Effector memory CD4-positive, alpha-beta T cell (primary cell): ENCODE measurements at regions not wholly inside any gene's neighbourhood (a gene's known extent, or its start where the extent isn't known, plus 50 kb on each side); places are given as distances from the start of the nearest gene placed in this dataset.
"Not testable (repeated sequence)": the region's sequence is repeated elsewhere in the genome, so short reads cannot be mapped to it uniquely, and the experiment has no call there.

Source experiments
- DNase-seq, 3 donors: peaks; one replicate each; pipeline ENCODE4 v3.0.0-alpha.2; 2020
- H3K27ac ChIP-seq: 2 replicates; pipeline ENCODE4 v1.7.0; 2013; ENCODE audit warnings: mild to moderate bottlenecking, low read length, moderate library complexity; ENCODE audit not compliant: insufficient read depth, poor library complexity, severe bottlenecking
- H3K27me3 ChIP-seq: replicated peaks from 2 replicates; pipeline ENCODE4 v1.7.0; 2013; ENCODE audit warnings: mild to moderate bottlenecking, low read length; ENCODE audit not compliant: insufficient read depth, control insufficient read depth, poor library complexity, severe bottlenecking
- H3K36me3 ChIP-seq: 2 replicates; pipeline ENCODE4 v1.7.0; 2013; ENCODE audit warnings: mild to moderate bottlenecking, low read length, moderate library complexity; ENCODE audit not compliant: control insufficient read depth, insufficient read depth
- H3K4me1 ChIP-seq: 2 replicates; pipeline ENCODE4 v1.7.0; 2013; ENCODE audit warnings: low read length, mild to moderate bottlenecking; ENCODE audit not compliant: control insufficient read depth, insufficient read depth, poor library complexity, severe bottlenecking
- H3K4me3 ChIP-seq: 2 replicates; pipeline ENCODE4 v1.7.0; 2013; ENCODE audit warnings: low read length, low read depth, mild to moderate bottlenecking; ENCODE audit not compliant: insufficient read depth, poor library complexity, severe bottlenecking
- H3K9me3 ChIP-seq: 2 replicates; pipeline ENCODE4 v1.7.0; 2013; ENCODE audit warnings: mild to moderate bottlenecking, low read length, moderate library complexity; ENCODE audit not compliant: control insufficient read depth

GRCh38 chr10:27326748-27327147 lies 86.2 kb upstream of the ACBD5 start:
- H3K4me3 ChIP-seq, H3K36me3 ChIP-seq, H3K27ac ChIP-seq, DNase-seq, H3K4me1 ChIP-seq, H3K27me3 ChIP-seq, H3K9me3 ChIP-seq: not testable (repeated sequence)

DNA sequence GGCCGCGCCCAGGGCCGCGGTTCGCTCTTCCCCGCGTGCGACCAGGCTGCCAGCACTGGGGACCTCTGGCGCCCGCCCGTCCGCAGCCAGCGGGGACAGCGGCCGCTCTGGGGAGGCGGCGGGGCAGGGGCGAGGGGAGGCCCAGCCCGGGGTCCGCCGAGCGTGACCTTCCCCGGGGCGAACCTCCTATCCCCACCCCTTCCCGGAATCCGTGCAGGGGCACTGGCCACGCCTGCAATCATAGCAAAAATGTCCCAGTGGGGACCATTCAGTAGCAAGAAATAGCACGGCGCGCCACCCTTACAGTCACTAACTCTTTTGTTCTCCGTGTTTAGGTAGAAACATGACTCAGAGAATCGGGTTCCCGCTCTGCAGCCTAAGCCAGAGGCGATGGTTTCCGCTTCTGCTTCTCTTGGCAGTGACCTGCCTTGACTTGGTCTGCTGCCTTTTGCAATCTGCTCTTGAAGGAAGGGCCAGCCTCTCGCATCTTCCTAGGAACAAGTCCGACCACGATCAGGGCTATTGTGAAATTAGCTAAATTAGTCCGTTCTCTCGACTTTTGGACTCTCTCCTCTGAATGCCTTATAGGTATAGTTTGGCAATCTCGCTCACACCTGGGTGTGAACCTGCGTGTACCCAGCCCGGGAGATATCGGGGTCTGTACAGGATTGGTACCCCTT lies 79.3 kb upstream of the ACBD5 start:
- no peak for DNase-seq
- peaks cover 5% of the 10 kb centered on the region for H3K27me3 ChIP-seq
- H3K9me3 ChIP-seq, result no peaks in the 10 kb centered on the region
- H3K36me3 ChIP-seq, result no peaks in the 10 kb centered on the region
- no peak overlapping the region for H3K27ac ChIP-seq
- H3K4me3 ChIP-seq, result no peak overlapping the region
- H3K4me1 ChIP-seq, result peaks cover 3% of the 10 kb centered on the region

GRCh38 chr10:27319139-27319538 lies 78.5 kb upstream of the ACBD5 start:
- not testable (repeated sequence) for H3K4me1 ChIP-seq, H3K9me3 ChIP-seq, DNase-seq, H3K36me3 ChIP-seq, H3K4me3 ChIP-seq, H3K27ac ChIP-seq, H3K27me3 ChIP-seq

GRCh38 chr10:27315082-27315481 lies 74.5 kb upstream of the ACBD5 start:
- not testable (repeated sequence) for H3K9me3 ChIP-seq, DNase-seq, H3K27ac ChIP-seq, H3K27me3 ChIP-seq, H3K4me1 ChIP-seq, H3K36me3 ChIP-seq, H3K4me3 ChIP-seq

DNA sequence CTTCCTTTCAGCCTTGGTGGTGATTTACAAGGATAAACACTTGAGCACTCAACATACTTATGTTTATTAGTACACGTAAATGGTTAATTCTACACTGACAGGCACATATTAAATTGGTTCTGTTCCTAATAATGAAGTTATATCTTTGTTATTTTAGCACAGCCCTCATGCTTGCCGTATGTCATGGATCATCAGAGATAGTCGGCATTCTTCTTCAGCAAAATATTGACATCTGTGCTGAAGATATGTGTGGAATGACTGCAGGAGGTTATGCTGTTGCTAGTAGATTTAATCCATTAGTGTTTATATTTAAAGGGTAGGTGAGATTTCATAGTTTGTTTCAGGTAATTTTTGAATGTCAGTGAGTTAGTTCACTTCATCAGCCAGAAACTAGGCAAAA lies 73.0 kb upstream of the ACBD5 start:
- not testable (repeated sequence) for DNase-seq, H3K4me3 ChIP-seq

GRCh38 chr10:27312854-27313253 lies 72.3 kb upstream of the ACBD5 start:
- no peak for DNase-seq
- Histone ChIP-seq H3K4me3 (no peak overlapping the region), H3K36me3 (no peaks in the 10 kb centered on the region), H3K9me3 (no peaks in the 10 kb centered on the region), H3K4me1 (no peaks in the 10 kb centered on the region), H3K27me3 (no peaks in the 10 kb centered on the region), H3K27ac (no peak overlapping the region)

More for the DNA sequence above, 73.0 kb upstream of the ACBD5 start:
- H3K4me1 ChIP-seq, H3K9me3 ChIP-seq, H3K27ac ChIP-seq, H3K36me3 ChIP-seq, H3K27me3 ChIP-seq: not testable (repeated sequence)

- not testable (repeated sequence) for H3K27ac ChIP-seq
These were observed 71.2 kb upstream of the ACBD5 start for GRCh38 chr10:27311809-27312208.

DNA sequence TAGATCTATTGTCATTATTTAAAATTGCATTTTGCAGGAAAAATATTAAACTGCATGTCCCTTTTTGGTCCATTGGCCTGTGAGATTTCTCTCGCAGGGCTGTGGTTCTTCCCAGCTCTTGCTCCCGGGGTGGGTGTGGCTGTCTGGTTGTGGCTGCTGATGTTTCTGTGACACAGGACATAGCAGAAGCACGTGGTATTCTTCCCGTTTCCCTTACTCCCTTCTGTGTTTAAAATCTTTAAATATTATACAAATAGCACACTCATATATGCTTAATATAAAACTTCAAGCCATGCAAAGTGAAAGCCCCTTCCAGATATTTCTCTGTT lies 57.9 kb upstream of the ACBD5 start:
- H3K9me3 ChIP-seq, H3K27me3 ChIP-seq, H3K4me1 ChIP-seq, H3K36me3 ChIP-seq, DNase-seq, H3K27ac ChIP-seq, H3K4me3 ChIP-seq: not testable (repeated sequence)

More at GRCh38 chr10:27311809-27312208, 71.2 kb upstream of the ACBD5 start:
- not testable (repeated sequence) for H3K27me3 ChIP-seq, DNase-seq, H3K36me3 ChIP-seq, H3K9me3 ChIP-seq, H3K4me1 ChIP-seq, H3K4me3 ChIP-seq

DNA sequence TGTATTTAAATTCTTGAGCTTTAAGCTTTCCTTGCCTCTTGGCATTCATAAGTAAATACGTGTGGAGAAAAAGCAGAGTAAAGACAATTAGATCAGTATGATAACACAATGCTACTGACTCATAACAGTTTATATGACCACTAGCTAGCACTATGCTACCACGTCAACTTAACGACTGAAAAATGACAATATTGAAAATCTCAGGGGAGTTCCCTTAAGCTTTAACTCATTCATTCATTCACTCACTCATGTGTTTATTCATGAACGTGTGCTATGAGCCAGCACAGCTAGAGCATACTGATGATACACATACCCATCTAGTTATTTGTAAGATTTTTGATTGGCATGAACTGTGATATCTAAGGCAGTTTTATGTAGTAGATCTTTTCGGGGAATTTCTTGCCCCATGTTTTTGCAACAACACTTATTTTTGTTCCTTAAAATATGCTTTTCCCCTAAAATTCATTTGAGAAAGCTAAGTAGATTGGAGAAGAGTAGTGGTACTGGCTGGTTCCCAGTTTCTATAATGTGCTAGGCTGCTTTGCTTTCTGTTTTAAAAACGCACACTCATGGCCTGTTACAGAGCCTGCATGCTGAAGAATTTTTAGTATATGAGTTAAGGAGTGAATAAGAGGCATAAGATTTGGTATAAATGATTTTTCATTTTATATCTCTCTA lies 57.4 kb upstream of the ACBD5 start:
- no peaks in the 10 kb centered on the region for H3K27me3 ChIP-seq
- no peak overlapping the region for H3K27ac ChIP-seq
- H3K36me3 ChIP-seq, result no peaks in the 10 kb centered on the region
- H3K9me3 ChIP-seq, result no peaks in the 10 kb centered on the region
- H3K4me3 ChIP-seq, result no peak overlapping the region
- no peaks in the 10 kb centered on the region for H3K4me1 ChIP-seq
- no peak for DNase-seq

GRCh38 chr10:27296285-27296684 lies 55.7 kb upstream of the ACBD5 start:
- not testable (repeated sequence) for H3K9me3 ChIP-seq, H3K4me3 ChIP-seq, H3K36me3 ChIP-seq, H3K4me1 ChIP-seq, H3K27me3 ChIP-seq, H3K27ac ChIP-seq, DNase-seq
